Caco-2 (cell line): ENCODE measurements at regions not wholly inside any gene's neighbourhood (a gene's known extent, or its start where the extent isn't known, plus 50 kb on each side); places are given as distances from the start of the nearest gene placed in this dataset.

Source experiments
- BruUV-seq: library from RNA; stranded (reverse); fragments of 400-500 nt; replicated peaks from 2 replicates; lab custom pipeline; 2021; lab: Mats Ljungman, UMichigan
- CTCF ChIA-PET: fragments of 300-600 bp; sonication (Branson Sonifier 250); formaldehyde crosslinking; loops from one replicate; lab custom pipeline; 2022; ENCODE audit warnings: antibody characterized with exemption; lab: Charles Lee
- POLR2A ChIA-PET: fragments of 300-600 bp; sonication (Branson Sonifier 250); formaldehyde crosslinking; loops from one replicate; lab custom pipeline; 2022; ENCODE audit warnings: antibody characterized with exemption; lab: Charles Lee
- DNase-seq, 2 experiments: peaks; one replicate each; pipeline versions ENCODE4 v3.0.0 to v3.0.0-alpha.2; 2020 to 2022
- H3K27me3 ChIP-seq: replicated peaks from 2 replicates; pipeline ENCODE4 v1.6.0; 2011; ENCODE audit warnings: low read length; ENCODE audit not compliant: control insufficient read depth, insufficient read depth
- H3K36me3 ChIP-seq: 2 replicates; pipeline ENCODE4 v1.5.1; 2011; ENCODE audit warnings: low read length; ENCODE audit not compliant: control insufficient read depth, insufficient read depth
- H3K4me1 ChIP-seq: fragments of 250-450 bp; sonication (Bioruptor Pico); 2 replicates; pipeline ENCODE4 v1.5.1; 2020; ENCODE audit warnings: mild to moderate bottlenecking
- H3K4me3 ChIP-seq: 2 replicates; pipeline ENCODE4 v1.5.1; 2011; ENCODE audit warnings: low read depth, mild to moderate bottlenecking, control low read depth, low read length
- H3K9me3 ChIP-seq: fragments of 250-450 bp; sonication (Bioruptor Pico); 2 replicates; pipeline ENCODE4 v1.5.1; 2020; ENCODE audit warnings: mild to moderate bottlenecking, moderate library complexity
- H3K27ac Mint-ChIP-seq: one replicate; pipeline ENCODE4 v1.8.0; 2022; ENCODE audit warnings: mixed read lengths; ENCODE audit not compliant: unreplicated experiment
- H3K27me3 Mint-ChIP-seq: one replicate; pipeline ENCODE4 v1.8.0; 2022; ENCODE audit warnings: mixed read lengths; ENCODE audit not compliant: insufficient read depth, unreplicated experiment
- H3K36me3 Mint-ChIP-seq: one replicate; pipeline ENCODE4 v1.8.0; 2022; ENCODE audit warnings: mild to moderate bottlenecking, mixed read lengths; ENCODE audit not compliant: insufficient read depth, unreplicated experiment
- H3K4me1 Mint-ChIP-seq: one replicate; pipeline ENCODE4 v1.8.0; 2022; ENCODE audit warnings: low read depth, mixed read lengths; ENCODE audit not compliant: unreplicated experiment
- H3K4me3 Mint-ChIP-seq: one replicate; pipeline ENCODE4 v1.8.0; 2022; ENCODE audit warnings: mild to moderate bottlenecking, moderate library complexity, mixed read lengths; ENCODE audit not compliant: unreplicated experiment
- H3K9me3 Mint-ChIP-seq: one replicate; pipeline ENCODE4 v1.8.0; 2022; ENCODE audit warnings: mixed read lengths; ENCODE audit not compliant: unreplicated experiment
- intact Hi-C: fragments of 100-400 bp; cut with micrococcal nuclease; formaldehyde crosslinking; loops from one replicate; pipeline ENCODE4 v1.10.0; 2022; ENCODE audit not compliant: unreplicated experiment
- TF ChIP-seq, protein P1 (sequence below), 2 experiments: fragments of 200-600 bp in 1 of 2; IDR thresholded peaks; 1 replicate in 1 of 2; 2 replicates in 1 of 2; pipeline versions ENCODE4 v1.5.1 to v1.8.0; 2011 to 2022; ENCODE audit warnings: antibody characterized with exemption in 1 of 2, control low read depth in 1 of 2, inconsistent platforms in 1 of 2, low read depth in 1 of 2, low read length in 1 of 2, mild to moderate bottlenecking in 1 of 2, moderate library complexity in 1 of 2; ENCODE audit not compliant: insufficient read depth in 1 of 2, severe bottlenecking in 1 of 2, unreplicated experiment in 1 of 2

DNA sequence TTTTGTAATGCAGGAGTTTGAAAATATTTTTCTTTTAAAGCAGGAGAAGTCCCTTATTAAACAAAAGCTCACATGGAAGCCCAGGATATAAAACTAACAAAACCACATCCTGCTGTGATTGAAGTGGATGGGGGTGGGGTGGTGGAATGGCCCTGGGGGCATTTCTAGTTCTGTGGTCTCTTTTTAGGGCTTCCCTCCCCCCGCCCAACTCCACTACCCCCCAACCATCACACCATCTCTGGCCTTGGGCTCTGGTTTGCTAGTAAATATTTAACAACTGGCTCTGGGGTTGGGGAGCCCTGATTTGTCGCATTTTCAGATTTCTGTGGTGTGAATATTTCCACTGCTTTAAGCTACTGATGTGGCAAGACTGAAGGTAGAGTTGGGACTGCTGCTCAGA lies 279.6 kb upstream of the PLET1 start:
- TF ChIP-seq, protein P1, sequence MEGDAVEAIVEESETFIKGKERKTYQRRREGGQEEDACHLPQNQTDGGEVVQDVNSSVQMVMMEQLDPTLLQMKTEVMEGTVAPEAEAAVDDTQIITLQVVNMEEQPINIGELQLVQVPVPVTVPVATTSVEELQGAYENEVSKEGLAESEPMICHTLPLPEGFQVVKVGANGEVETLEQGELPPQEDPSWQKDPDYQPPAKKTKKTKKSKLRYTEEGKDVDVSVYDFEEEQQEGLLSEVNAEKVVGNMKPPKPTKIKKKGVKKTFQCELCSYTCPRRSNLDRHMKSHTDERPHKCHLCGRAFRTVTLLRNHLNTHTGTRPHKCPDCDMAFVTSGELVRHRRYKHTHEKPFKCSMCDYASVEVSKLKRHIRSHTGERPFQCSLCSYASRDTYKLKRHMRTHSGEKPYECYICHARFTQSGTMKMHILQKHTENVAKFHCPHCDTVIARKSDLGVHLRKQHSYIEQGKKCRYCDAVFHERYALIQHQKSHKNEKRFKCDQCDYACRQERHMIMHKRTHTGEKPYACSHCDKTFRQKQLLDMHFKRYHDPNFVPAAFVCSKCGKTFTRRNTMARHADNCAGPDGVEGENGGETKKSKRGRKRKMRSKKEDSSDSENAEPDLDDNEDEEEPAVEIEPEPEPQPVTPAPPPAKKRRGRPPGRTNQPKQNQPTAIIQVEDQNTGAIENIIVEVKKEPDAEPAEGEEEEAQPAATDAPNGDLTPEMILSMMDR (IDR thresholded peaks at IDR 0.05; ENCODE audit: insufficient read depth in 1 of 2, low read depth in 1 of 2, low read length in 1 of 2, severe bottlenecking in 1 of 2, unreplicated experiment in 1 of 2): no peak
- CTCF ChIA-PET: interaction anchor here (0.7 kb wide), 1 partner anchor 447 kb away, joined by 8 read pairs; no protein-coding TSS in a partner anchor
- no peaks in the 10 kb centered on the region for H3K27me3 ChIP-seq
- H3K36me3 ChIP-seq: no peaks in the 10 kb centered on the region
- Mint-ChIP-seq H3K9me3 (no peaks in the 10 kb centered on the region), H3K36me3 (no peaks in the 10 kb centered on the region), H3K4me1 (no peaks in the 10 kb centered on the region), H3K27ac (no peak overlapping the region), H3K4me3 (no peak overlapping the region), H3K27me3 (peaks cover 15% of the 10 kb centered on the region)
- BruUV-seq: no TSS peak
- H3K9me3 ChIP-seq: no peaks in the 10 kb centered on the region
- H3K4me3 ChIP-seq: no peak overlapping the region
- no peaks in the 10 kb centered on the region for H3K4me1 ChIP-seq
- intact Hi-C loops: no loop called here
- no peak for DNase-seq
- POLR2A ChIA-PET: no interaction called here

DNA sequence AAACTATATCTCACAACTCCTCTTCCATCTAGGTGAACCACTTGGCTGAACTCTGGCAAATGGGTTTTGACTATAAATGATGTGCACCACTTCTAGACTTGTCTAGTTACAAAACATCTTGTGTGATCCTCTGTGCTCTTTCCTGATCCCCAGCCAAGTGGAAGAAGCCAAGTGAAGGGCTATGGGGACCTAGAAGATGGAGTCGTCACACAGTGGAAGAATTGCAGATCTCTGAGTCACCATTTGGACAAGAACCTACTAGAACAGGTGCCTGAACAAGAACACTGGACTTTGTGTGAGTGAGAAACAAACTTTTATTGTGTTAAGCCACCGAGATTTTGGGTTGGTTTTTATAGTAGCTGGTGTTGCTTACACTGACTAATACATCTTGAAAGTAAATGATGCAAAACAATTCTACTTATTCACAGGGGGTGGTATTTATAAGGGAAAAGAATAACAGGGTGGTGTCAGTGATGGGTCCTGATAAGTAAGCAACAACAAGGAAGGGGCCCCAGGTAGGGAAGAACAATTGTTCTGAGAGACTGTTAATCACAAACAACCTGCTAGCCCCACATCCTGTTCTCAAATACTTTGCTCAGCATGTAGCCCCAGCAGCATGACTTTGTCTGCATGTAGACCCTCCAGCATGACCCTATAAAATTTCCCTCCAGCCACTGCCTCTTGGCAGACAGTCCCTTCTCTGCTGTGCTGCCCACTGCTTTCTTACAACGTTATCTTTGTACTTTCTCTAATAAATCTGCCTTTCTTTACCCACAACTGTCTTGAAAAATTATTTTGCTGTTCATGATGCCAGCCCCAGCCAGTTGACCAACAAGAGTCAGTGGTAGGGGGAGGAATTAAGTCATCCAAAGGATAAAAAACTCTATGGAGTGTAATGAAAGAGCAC lies 280.7 kb upstream of the PLET1 start:
- no peaks in the 10 kb centered on the region for H3K36me3 ChIP-seq
- H3K9me3 ChIP-seq: no peaks in the 10 kb centered on the region
- peaks cover 8% of the 10 kb centered on the region for H3K27me3 Mint-ChIP-seq
- CTCF ChIA-PET: no interaction called here
- TF ChIP-seq, protein P1 (IDR thresholded peaks at IDR 0.05; ENCODE audit: insufficient read depth in 1 of 2, low read depth in 1 of 2, low read length in 1 of 2, severe bottlenecking in 1 of 2, unreplicated experiment in 1 of 2): no peak
- no peaks in the 10 kb centered on the region for H3K9me3 Mint-ChIP-seq
- H3K36me3 Mint-ChIP-seq: no peaks in the 10 kb centered on the region
- BruUV-seq: no TSS peak
- no peak for DNase-seq
- H3K27me3 ChIP-seq: no peaks in the 10 kb centered on the region
- POLR2A ChIA-PET: no interaction called here
- H3K27ac Mint-ChIP-seq: no peak overlapping the region
- no peaks in the 10 kb centered on the region for H3K4me1 ChIP-seq
- H3K4me1 Mint-ChIP-seq: no peaks in the 10 kb centered on the region
- no peak overlapping the region for H3K4me3 ChIP-seq
- no peak overlapping the region for H3K4me3 Mint-ChIP-seq
- intact Hi-C loops: no loop called here

DNA sequence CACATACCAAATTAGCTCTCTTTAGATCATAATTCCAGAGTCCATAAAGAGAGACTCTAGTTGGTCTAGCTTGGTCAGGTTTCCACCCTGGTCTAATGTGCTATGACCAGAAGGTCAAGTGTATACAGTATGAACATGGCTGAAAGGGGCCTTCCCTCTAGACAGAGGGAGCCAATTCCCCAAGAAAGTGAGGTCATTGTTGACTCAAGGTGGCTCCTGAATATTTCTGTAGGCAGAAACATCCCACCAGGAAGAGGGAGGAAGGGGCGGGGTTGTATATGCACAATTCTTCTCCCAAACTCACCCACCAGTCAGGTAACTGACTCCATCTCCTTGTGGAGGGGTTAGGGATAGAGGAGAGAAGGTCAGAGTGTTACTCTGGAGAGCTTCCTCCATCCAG lies 281.8 kb upstream of the PLET1 start:
- Mint-ChIP-seq H3K36me3 (no peaks in the 10 kb centered on the region), H3K27ac (no peak overlapping the region), H3K9me3 (no peaks in the 10 kb centered on the region), H3K27me3 (peaks cover 8% of the 10 kb centered on the region), H3K4me1 (no peaks in the 10 kb centered on the region), H3K4me3 (no peak overlapping the region)
- H3K36me3 ChIP-seq: no peaks in the 10 kb centered on the region
- BruUV-seq: no TSS peak
- TF ChIP-seq, protein P1 (IDR thresholded peaks at IDR 0.05; ENCODE audit: insufficient read depth in 1 of 2, low read depth in 1 of 2, low read length in 1 of 2, severe bottlenecking in 1 of 2, unreplicated experiment in 1 of 2): no peak
- no peaks in the 10 kb centered on the region for H3K4me1 ChIP-seq
- POLR2A ChIA-PET: no interaction called here
- H3K4me3 ChIP-seq: no peak overlapping the region
- DNase-seq: no peak
- H3K27me3 ChIP-seq: no peaks in the 10 kb centered on the region
- intact Hi-C loops: no loop called here
- H3K9me3 ChIP-seq: no peaks in the 10 kb centered on the region
- CTCF ChIA-PET: no interaction called here
